ENCODE measurements at regions not wholly inside any gene's neighbourhood (a gene's known extent, or its start where the extent isn't known, plus 50 kb on each side); places are given as distances from the start of the nearest gene placed in this dataset.

- H2AFZ ChIP-seq (ENCODE audit: low read depth, low read length): no peak overlapping the region
- 0 out of 2 replicates have a peak, but pooled peaks cover 4% of the 10 kb centered on the region for H3K27me3 ChIP-seq (ENCODE audit: low read depth, low read length)
- no peak for TF ChIP-seq EZH2phosphoT487 (IDR thresholded peaks at IDR 0.05; ENCODE audit: low read depth)
- no peaks in the 10 kb centered on the region for H4K20me1 ChIP-seq (ENCODE audit: insufficient read depth, low read length)
- no peak overlapping the region for H3K27ac ChIP-seq (ENCODE audit: low read length)
- no peak overlapping the region for H3K4me2 ChIP-seq (ENCODE audit: low read length)
- H3K36me3 ChIP-seq (replicated peaks; ENCODE audit: low read depth, low read length): no peaks in the 10 kb centered on the region
- no peaks in the 10 kb centered on the region for H3K79me2 ChIP-seq (ENCODE audit: low read length)
- no peaks in the 10 kb centered on the region for H3K9me3 ChIP-seq (ENCODE audit: insufficient read depth, low read length)
- no peaks in the 10 kb centered on the region for H3K4me1 ChIP-seq (ENCODE audit: low read length)
- no peak overlapping the region for H3K9ac ChIP-seq (ENCODE audit: low read length)
- no peak overlapping the region for H3K4me3 ChIP-seq (ENCODE audit: low read length)
Measured at GRCh38 chr11:115558635-115559034, 54.4 kb upstream of the CADM1 start.

GRCh38 chr11:115557681-115558080 lies 53.5 kb upstream of the CADM1 start:
- Histone ChIP-seq H3K4me2 (ENCODE audit: low read length) (no peak overlapping the region), H4K20me1 (ENCODE audit: insufficient read depth, low read length) (no peaks in the 10 kb centered on the region), H3K79me2 (ENCODE audit: low read length) (no peaks in the 10 kb centered on the region), H3K36me3 (replicated peaks; ENCODE audit: low read depth, low read length) (no peaks in the 10 kb centered on the region), H3K27ac (ENCODE audit: low read length) (no peak overlapping the region), H3K27me3 (ENCODE audit: low read depth, low read length) (0 out of 2 replicates have a peak, but pooled peaks cover 4% of the 10 kb centered on the region), H2AFZ (ENCODE audit: low read depth, low read length) (no peak overlapping the region), H3K9ac (ENCODE audit: low read length) (no peak overlapping the region), H3K4me1 (ENCODE audit: low read length) (no peaks in the 10 kb centered on the region), H3K9me3 (ENCODE audit: insufficient read depth, low read length) (no peaks in the 10 kb centered on the region), H3K4me3 (ENCODE audit: low read length) (no peak overlapping the region)
- TF ChIP-seq CTCF (IDR thresholded peaks at IDR 0.05; ENCODE audit: low read depth, low read length) (no peak), EZH2phosphoT487 (IDR thresholded peaks at IDR 0.05; ENCODE audit: low read depth) (no peak)

GRCh38 chr11:115556984-115557383 lies 52.8 kb upstream of the CADM1 start:
- no peak overlapping the region for H3K27ac ChIP-seq (ENCODE audit: low read length)
- H3K9ac ChIP-seq (ENCODE audit: low read length): no peak overlapping the region
- no peak overlapping the region for H3K4me2 ChIP-seq (ENCODE audit: low read length)
- no peak overlapping the region for H3K4me3 ChIP-seq (ENCODE audit: low read length)
- H3K27me3 ChIP-seq (ENCODE audit: low read depth, low read length): 0 out of 2 replicates have a peak, but pooled peaks cover 4% of the 10 kb centered on the region
- H2AFZ ChIP-seq (ENCODE audit: low read depth, low read length): no peak overlapping the region
- TF ChIP-seq CTCF (IDR thresholded peaks at IDR 0.05; ENCODE audit: low read depth, low read length) (no peak), EZH2phosphoT487 (IDR thresholded peaks at IDR 0.05; ENCODE audit: low read depth) (no peak)
- H3K4me1 ChIP-seq (ENCODE audit: low read length): no peaks in the 10 kb centered on the region
- H4K20me1 ChIP-seq (ENCODE audit: insufficient read depth, low read length): no peaks in the 10 kb centered on the region
- H3K79me2 ChIP-seq (ENCODE audit: low read length): no peaks in the 10 kb centered on the region
- no peaks in the 10 kb centered on the region for H3K9me3 ChIP-seq (ENCODE audit: insufficient read depth, low read length)
- H3K36me3 ChIP-seq (replicated peaks; ENCODE audit: low read depth, low read length): no peaks in the 10 kb centered on the region

GRCh38 chr11:115555336-115556090 lies 51.3 kb upstream of the CADM1 start:
- Histone ChIP-seq H3K9ac (ENCODE audit: low read length) (no peak overlapping the region), H3K27me3 (ENCODE audit: low read depth, low read length) (0 out of 2 replicates have a peak, but pooled peaks cover 4% of the 10 kb centered on the region), H3K4me3 (ENCODE audit: low read length) (no peak overlapping the region), H3K4me2 (ENCODE audit: low read length) (no peak overlapping the region), H3K27ac (ENCODE audit: low read length) (no peak overlapping the region), H3K4me1 (ENCODE audit: low read length) (no peaks in the 10 kb centered on the region), H3K9me3 (ENCODE audit: insufficient read depth, low read length) (no peaks in the 10 kb centered on the region), H2AFZ (ENCODE audit: low read depth, low read length) (no peak overlapping the region), H3K79me2 (ENCODE audit: low read length) (no peaks in the 10 kb centered on the region), H4K20me1 (ENCODE audit: insufficient read depth, low read length) (no peaks in the 10 kb centered on the region), H3K36me3 (replicated peaks; ENCODE audit: low read depth, low read length) (no peaks in the 10 kb centered on the region)
- TF ChIP-seq EZH2phosphoT487 (IDR thresholded peaks at IDR 0.05; ENCODE audit: low read depth): no peak
- no peak for TF ChIP-seq CTCF (IDR thresholded peaks at IDR 0.05; ENCODE audit: low read depth, low read length)

Measured in OCI-LY3 (cell line).